SU-DHL-6 (cell line): ENCODE measurements at regions not wholly inside any gene's neighbourhood (a gene's known extent, or its start where the extent isn't known, plus 50 kb on each side); places are given as distances from the start of the nearest gene placed in this dataset.

Experiments used
- EZH2phosphoT487 ChIP-seq: fragments of 200-600 bp; sonication (generic), shearing (Covaris generic); conservative IDR thresholded peaks from 2 replicates; pipeline ENCODE4 v1.6.1; 2018; ENCODE audit warnings: mild to moderate bottlenecking, antibody characterized with exemption, low read length, moderate library complexity, mixed read lengths
- TF ChIP-seq, protein P1 (sequence below): fragments of 200-600 bp; sonication (generic); IDR thresholded peaks from one replicate; pipeline ENCODE4 v1.5.1; 2017; ENCODE audit warnings: antibody characterized with exemption, mild to moderate bottlenecking, low read length, moderate library complexity; ENCODE audit not compliant: insufficient read depth, poor library complexity, severe bottlenecking

GRCh38 chr1:182144646-182145030, 83.1 kb upstream of the ZNF648 start:
- TF ChIP-seq, protein P1, sequence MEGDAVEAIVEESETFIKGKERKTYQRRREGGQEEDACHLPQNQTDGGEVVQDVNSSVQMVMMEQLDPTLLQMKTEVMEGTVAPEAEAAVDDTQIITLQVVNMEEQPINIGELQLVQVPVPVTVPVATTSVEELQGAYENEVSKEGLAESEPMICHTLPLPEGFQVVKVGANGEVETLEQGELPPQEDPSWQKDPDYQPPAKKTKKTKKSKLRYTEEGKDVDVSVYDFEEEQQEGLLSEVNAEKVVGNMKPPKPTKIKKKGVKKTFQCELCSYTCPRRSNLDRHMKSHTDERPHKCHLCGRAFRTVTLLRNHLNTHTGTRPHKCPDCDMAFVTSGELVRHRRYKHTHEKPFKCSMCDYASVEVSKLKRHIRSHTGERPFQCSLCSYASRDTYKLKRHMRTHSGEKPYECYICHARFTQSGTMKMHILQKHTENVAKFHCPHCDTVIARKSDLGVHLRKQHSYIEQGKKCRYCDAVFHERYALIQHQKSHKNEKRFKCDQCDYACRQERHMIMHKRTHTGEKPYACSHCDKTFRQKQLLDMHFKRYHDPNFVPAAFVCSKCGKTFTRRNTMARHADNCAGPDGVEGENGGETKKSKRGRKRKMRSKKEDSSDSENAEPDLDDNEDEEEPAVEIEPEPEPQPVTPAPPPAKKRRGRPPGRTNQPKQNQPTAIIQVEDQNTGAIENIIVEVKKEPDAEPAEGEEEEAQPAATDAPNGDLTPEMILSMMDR: no peak
- TF ChIP-seq EZH2phosphoT487: no peak
